Posterior cingulate gyrus (tissue), 11 donors: ENCODE measurements at regions not wholly inside any gene's neighbourhood (a gene's known extent, or its start where the extent isn't known, plus 50 kb on each side); places are given as distances from the start of the nearest gene placed in this dataset.
"Not testable (repeated sequence)": the region's sequence is repeated elsewhere in the genome, so short reads cannot be mapped to it uniquely, and the experiment has no call there.

Experiments used
- DNase-seq, 10 donors: peaks; one replicate each; pipeline versions ENCODE4 v3.0.0 to v3.0.0-alpha.2; 2020 to 2021; ENCODE audit warnings: mixed read lengths in 3 of 10
- intact Hi-C: fragments of 100-400 bp; cut with DNase I; formaldehyde crosslinking; loops from one replicate; pipeline ENCODE4 v1.15.1; 2023

DNA sequence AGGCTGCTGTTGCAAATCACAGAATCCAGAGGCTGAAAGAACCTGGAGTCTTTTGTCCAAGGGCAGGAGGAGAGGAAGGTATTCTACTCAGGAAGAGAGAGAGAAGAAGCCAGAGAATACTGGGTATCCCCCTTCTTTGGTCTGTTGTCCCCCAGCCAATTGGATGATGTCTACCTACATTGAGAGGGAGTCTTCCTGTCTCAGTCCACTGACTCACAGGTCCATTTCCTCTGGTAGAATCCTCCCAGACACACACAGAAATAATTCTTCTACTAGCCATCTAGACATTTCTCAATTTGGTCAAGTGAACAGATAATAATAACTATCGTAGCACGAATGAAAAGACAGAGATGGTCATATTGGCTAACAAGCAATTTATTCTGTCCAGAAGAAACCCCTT lies 416.4 kb upstream of the UBE2E3 start:
- intact Hi-C loops: no loop called here
- DNase-seq: no peak

DNA sequence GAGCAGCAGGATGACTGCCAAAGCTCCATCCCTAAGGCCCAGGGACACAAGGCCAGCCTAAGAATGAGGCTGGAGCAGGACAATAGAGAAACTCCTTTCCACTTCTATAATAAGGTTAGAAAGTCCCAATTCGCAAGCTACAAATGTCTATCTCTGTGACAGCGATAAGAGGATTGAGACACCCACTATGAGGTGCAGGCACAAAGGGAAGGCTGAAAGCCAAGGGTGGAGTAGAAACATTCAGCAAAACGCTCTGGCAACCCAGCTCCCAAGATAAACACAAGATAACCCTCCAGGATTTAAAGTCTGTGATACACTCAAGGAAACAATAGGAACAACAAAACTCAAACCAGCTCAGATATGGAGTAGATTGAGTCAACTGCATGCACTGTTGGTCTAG lies 418.0 kb upstream of the UBE2E3 start:
- DNase-seq: no peak
- intact Hi-C loops: no loop called here

DNA sequence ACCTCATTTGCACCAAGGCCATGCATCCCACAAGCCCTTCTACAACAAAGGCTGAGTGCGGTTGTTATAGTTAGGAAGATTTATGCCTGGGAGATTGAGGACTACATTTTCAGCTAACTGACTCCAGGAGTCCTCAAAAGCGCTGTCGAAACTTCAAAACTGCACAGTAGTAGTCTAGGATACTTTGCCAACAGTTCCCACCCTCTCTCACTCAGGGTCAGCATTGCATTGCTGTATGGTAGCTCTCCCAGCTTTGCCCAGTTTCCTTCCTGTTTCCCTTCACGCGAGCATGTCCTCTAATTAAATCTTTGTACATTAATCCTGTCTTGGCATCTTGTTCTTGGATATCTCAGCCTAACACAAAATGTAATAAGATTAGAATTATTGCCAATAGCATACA lies 420.6 kb upstream of the UBE2E3 start:
- intact Hi-C loops: no loop called here
- no peak for DNase-seq

DNA sequence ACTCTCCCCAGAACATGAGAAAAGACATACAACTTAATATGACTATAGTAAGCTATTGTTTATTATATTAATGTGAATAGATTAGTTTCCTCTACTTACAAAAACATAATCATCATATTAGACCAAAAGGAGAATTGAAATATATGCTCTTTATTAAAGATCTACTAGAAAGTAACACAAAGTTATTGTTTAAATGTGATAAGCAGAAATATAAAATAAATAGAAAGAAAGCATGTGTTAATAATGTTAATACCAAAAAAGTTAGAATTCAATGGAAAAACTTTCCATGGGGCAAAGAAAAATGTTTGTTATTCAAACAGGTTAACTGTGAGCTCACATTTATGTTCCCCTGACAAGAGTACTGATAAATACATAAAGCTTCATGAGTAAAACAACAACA lies 421.4 kb upstream of the UBE2E3 start:
- intact Hi-C loops: no loop called here
- no peak for DNase-seq

DNA sequence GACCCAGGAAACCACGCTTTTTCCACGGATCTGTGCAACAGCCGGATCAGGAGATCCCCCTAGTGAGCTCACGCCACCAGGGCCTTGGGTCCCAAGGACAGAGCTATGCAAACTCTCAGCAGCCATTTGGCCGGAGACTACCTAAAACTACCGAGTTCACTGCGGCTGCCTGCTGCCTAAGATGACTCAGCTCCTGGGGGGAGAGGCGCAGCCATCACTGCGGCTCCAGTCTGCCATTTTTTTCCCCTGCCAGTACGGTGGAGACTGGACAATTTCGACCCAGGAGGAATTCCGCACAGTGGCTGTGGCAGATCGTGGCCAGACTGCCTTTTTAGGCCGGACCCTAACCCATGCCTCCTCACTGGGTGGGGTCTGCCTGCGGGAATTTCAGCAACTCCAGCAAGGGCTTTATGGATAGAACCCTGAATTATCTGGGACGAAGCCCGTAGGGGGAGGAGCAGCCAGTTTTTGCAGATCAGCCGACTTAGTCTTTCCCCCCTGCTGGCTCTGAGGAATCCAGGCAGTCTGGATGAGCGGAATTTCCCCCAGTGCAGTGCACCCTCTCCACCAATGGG lies 424.9 kb upstream of the UBE2E3 start:
- intact Hi-C loops: no loop called here
- peak in 1 of 10 donors; percentile 66 for DNase-seq

DNA sequence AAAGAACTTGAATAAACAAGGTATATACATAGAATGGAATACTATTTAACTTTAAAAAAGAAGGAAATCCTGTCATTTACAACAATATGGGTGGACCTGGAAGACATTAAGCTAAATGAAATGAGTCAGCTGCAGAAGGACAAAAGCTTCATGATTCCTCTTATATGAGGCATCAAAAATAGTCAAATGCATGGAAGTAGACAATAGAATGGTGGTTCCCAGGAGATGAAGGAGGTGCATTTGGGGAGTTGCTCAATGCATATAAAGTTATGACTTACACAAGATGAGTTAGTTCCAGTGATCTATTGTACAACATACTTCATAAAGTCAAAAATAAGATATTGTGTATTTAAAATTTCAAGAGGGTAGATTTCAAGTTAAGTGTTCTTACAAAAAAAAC lies 426.1 kb upstream of the UBE2E3 start:
- intact Hi-C loops: no loop called here
- DNase-seq: no peak

DNA sequence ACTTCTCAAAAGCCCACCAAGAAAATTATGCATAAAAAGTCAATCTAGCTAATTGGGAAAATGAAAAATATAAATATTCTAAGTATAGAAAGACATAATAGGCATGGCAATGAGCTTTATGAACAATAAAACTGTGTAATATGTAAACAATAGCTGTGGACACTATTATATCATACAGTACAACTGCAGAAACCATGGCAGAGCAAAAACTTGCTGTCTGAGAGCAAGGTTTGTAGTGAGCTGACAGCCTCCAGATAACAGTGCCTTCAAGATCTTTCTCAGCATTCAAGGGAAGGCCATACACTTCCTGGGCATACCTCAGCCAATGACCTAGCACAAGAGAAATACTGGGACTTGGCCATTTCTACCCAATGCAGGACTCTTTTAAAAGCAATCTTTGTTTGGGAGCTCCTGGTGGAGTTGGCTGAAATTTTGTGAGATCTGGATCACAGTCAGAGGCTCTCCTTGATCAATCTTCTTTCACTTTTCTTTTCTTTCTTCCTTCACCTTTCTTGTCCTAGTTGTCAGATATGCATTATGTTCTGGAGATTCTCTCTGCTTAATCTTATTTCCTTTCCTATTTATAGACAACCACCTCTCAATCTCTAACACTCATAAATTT lies 427.2 kb upstream of the UBE2E3 start:
- DNase-seq: no peak
- intact Hi-C loops: no loop called here

DNA sequence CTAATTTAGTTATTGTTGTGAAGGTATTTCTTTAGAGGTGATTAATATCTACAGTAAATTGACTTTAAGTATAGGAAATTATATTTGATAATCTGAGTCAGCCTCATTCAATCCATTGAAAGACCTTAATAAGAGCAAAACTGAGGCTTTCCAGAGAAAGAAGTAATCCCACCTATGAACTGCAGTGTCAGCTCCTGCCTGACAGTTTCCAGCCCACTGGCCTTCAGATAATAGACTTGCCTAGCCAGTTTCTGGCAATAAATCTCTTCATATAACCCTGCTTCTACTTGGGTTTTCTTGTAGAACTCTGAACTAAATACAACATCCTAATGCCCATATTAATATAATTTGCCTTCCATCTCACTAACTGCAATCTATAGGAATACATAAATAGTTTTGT lies 437.9 kb upstream of the UBE2E3 start:
- intact Hi-C loops: no loop called here
- no peak for DNase-seq

DNA sequence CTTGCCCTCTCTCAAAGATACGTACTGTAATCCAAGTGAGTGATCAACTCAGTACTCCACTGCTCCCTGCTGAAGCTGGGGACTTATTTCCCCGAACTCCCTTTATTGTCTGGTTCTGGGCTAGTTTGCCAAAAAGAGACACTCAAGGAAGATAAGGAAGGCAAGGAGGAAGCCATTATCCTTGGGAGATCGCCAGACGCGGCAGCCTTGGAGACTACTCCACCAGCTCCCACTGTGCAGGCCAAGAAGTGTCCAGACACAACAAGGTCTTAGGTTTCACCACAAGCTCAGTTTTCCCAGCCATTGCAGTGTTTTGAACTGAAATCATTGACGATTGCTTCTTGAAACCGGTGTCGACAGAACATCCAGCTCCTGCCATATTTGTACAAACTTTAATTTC lies 439.6 kb upstream of the UBE2E3 start:
- no peak for DNase-seq
- intact Hi-C loops: no loop called here

DNA sequence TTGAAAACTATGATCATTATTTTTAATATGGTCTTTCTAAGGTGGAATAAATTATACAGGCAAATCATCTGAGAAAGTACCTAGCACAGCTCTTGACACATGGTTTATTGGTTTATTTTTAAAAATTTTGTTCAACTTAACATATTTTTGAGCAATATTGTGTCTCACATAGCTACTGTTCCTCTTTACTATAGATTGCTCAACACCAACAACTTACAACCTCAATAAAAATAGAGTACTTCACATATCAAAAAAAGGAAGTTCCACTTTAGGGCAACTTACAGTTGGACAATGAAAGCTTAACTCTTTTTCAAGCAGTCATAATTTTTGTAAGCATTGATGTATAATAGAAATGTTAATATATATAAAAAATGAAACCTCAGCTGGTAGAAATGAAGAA lies 440.9 kb upstream of the UBE2E3 start:
- intact Hi-C loops: no loop called here

DNA sequence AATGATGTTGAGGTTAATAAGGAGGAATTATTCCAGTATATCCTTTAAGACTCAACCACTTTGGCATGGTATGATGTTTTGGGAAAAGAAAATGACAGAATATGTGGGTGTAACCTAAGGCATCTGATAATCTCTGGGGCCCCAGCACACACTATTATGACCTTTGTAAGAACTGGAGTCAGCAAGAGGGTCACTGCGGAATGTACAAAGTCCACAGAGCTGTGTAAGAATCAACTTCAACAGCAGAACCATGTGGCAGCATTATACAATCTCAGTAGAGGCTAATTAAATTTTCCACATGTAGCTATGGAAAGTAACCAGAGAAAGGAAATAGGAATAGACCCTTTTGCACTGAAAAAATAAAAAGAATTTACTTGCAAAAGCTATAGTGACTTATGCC lies 445.1 kb upstream of the UBE2E3 start:
- intact Hi-C loops: no loop called here
- DNase-seq: no peak

More for the DNA sequence above, 440.9 kb upstream of the UBE2E3 start:
- no peak for DNase-seq

DNA sequence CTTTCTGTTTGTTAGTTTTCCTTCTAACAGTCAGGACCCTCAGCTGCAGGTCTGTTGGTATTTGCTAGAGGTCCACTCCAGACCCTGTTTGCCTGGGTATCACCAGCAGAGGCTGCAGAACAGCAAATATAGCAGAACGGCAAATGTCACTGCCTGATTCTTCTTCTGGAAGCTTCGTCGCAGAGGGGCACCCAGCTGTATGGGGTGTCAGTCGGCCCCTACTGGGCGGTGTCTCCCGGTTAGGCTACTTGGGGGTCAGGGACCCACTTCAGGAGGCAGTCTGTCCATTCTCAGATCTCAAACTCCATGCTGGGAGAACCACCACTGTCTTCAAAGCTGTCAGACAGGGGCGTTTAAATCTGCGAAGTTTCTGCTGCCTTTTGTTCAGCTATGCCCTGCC lies 448.6 kb upstream of the UBE2E3 start:
- DNase-seq: peak in 1 of 10 donors; percentile 70
- intact Hi-C loops: not testable (repeated sequence)

DNA sequence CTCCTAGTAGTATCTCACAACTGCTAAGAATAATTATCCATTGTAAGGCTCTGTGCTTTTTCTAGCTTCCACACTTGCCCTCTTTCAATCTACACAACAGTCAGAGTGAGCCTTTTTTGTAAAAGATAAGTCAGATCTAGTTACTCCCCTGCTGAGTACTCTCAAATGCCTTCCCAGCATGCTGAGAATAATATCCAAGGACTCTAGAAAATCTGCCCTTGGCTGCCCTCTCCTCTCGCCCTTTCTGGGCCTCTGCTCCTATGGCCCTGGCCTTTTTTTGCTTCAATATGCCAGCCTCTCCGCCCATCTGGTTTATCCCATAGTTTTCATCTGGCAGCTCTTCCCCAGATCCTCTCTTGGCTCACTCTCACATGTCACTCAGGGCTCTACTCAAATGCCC lies 455.9 kb upstream of the UBE2E3 start:
- intact Hi-C loops: no loop called here
- no peak for DNase-seq

DNA sequence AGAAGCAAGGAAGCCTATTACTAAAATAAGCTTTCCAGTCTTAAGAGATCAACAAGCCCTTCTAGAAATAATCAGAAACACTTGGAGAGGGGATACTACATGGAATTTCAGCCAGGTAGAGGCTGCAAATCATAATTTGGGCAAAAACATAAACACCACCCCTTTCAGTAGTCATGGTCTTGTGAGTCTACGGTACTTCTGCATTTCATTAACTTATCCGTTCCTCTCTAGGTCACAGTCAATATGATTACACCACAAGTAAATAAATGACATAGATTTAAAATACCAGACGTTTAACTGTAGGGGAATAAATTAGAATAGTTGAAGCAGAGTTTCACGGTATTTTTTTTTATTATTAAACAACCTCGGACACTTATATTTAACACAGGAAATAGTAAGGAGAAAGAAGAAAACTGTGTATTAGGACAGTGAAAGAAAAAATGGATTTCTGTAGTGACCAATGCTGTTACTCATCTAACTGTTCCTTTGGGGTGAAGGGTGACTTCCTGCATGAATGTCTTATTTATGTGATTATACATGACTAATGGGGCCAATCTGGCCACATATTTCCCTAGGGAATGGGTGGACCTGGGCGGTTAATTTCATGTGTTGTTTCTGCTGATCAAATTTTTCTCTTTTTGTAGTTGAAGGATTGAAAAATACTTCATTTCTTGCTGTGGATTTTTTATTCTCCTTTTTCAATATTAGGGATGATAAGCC lies 456.6 kb upstream of the UBE2E3 start:
- intact Hi-C loops: no loop called here
- DNase-seq: no peak

DNA sequence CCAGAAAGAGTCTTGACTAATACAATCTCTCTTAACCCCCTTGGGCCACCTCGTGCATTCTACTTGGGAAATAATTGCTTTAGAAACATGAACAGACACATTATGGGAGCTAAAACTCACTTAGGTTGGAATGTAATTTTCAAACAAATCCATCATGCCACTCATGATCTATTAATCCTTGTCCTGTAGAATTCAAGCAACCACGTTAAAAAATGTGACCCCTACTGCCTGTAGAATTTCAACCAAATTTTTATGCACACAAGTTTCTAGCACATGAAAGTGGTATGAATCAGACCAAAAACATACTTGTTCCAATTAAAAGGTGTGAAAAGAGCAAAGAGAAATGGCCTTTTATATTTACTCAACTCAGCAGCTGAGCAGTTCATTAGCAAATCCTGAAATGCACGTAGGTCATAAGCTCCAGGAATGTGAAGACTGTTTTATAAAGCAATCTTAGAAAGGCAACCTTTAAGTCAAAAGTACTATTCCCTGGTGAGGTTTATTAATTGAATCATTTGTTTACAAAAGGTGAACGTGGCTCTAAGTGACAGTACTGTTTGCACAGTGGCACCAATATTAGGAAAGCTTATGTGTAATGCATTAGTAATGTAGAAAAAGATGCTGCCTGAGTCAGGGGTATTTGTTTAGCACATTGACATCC lies 459.4 kb upstream of the UBE2E3 start:
- DNase-seq: no peak
- intact Hi-C loops: no loop called here

DNA sequence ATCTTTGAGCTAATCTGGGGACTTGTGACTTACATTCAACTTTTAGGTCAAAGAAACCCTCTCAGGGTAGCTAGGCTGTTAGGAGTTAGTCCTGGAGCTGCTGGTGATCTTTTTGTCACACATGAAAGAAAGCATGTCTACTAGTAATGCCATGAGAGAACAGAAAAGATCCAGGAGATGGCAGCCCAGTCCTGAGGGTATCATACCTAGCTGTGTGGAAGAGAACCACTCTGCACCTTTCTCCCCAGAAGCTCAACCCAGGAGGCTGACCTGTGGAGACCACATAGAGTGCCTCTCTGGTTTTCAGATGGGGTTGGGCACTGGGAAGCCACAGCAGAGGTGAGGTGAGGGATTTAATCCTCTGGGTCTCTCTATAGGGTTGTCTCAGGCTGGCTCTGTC lies 460.2 kb upstream of the UBE2E3 start:
- intact Hi-C loops: no loop called here
- peak in 4 of 10 donors; percentile 4 to 76 (median 20) for DNase-seq

DNA sequence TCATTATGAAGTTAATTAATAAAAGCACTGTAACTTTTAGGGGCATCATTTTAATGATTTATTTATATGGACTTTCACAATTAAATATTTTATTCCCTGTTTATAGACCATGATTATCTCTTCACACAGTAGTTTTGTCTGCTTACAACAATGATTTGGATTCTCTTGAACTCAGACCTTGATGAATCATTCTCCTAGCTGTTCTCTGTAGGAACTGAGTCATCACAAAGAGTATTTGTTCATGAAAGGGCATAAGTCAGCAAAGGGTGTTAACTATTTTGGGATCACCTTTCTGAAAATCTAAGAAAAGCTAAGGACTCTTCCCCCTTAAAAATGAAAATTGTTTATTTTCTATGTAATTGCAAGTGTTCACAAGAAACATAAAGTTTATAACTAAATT lies 461.1 kb upstream of the UBE2E3 start:
- intact Hi-C loops: no loop called here
- no peak for DNase-seq

DNA sequence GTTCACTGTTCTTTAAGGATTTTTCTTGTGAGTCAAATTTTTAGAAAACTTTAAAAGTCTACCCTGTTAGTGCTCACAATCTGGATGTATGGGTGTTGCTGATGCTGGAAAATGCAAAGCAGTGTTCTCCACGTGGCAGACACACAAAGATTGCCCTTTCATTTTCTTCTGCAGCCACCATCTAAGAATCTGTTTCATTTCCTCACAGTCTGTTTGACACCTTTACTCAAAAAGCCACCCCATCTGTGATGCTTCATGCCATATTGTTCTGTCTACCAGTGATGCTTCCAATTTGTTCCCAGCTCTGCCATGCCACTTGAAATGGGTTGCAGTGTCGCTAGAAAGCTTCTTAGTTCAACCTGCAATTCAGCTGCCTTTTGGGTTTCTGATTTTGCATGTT lies 464.2 kb upstream of the UBE2E3 start:
- peak in 1 of 10 donors; percentile 2 for DNase-seq
- intact Hi-C loops: no loop called here

DNA sequence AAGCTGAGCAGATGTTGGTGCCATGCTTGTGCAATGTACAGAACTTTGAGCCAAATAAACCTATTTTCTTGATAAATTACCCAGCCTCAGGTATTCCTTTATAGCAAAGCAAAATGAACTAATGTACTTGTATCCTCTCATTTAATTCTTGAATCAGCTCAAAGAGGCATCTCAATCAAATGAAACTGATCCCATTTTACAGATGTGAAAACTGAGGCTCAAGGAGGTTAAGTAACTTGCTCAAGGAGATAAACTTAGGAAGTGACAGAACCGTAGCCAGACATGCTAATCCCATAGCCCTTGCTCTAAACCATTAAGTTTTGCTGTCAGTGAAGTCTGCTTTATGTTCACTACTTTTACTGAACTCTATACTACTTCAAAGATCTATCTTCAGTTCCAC lies 467.0 kb upstream of the UBE2E3 start:
- no peak for DNase-seq
- intact Hi-C loops: no loop called here

DNA sequence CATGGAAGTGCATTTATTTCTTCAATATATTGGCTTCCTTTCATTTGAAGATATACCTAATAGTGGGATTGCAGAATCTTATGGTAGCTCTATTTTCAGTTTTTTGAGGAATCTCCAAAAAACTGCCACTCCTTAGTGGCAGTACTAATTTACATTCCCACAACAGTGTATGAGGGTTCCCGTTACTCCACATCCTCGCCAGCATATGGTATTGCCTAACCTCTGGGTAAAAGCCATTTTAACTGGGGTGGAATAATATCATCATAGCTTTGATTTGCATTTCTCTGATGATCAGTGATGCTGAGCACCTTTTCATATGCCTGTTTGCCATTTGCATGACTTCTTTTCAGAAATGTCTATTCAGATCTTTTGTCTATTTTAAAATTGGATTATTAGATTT lies 471.9 kb upstream of the UBE2E3 start:
- intact Hi-C loops: no loop called here
- DNase-seq: no peak

DNA sequence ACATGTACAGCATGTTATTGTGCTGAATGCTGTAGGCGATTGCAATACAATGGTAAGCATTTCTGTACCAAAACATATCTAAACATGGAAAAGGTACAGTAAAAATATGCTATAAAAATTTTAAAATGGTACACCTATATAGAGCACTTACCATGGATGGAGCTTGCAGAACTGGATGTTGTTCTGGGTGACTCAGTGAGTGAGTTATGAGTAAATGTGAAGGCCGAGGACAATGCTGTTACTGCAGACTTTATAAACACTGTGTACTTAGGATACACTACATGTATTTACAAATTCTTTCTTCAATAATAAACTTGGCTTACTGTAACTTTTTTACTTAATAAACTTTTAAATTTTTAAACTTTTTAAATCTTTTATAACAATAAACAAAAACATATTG lies 473.4 kb upstream of the UBE2E3 start:
- DNase-seq: no peak
- intact Hi-C loops: no loop called here

DNA sequence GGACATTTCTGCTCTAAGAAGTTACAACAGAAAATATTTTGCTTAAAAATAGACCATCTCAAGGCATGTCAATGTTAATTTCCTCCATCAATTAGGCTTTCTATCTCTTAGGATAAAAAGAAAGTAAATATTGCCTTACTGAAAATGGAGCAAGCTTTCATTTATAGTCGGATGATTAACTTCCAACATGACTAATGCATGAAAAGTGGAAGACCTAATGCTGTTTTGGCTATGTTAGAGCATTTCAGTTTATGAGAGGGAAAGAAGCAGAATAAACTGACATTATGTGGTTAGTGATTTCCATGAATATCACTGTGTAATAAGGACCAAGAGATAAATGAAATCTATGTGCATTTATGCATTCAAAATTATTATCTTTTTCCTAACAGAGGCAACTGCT lies 475.2 kb upstream of the UBE2E3 start:
- intact Hi-C loops: no loop called here

More for the DNA sequence above, 475.2 kb upstream of the UBE2E3 start:
- DNase-seq: no peak
